ENCODE measurements at regions not wholly inside any gene's neighbourhood (a gene's known extent, or its start where the extent isn't known, plus 50 kb on each side); places are given as distances from the start of the nearest gene placed in this dataset.

- Histone ChIP-seq H3K79me2 (replicated peaks; ENCODE audit: insufficient read depth, low read length) (no peaks in the 10 kb centered on the region), H3K4me3 (ENCODE audit: low read length) (no peak overlapping the region), H2AFZ (ENCODE audit: low read depth, low read length) (no peak overlapping the region), H3K4me2 (ENCODE audit: low read length) (no peak overlapping the region), H3K27me3 (ENCODE audit: insufficient read depth, low read depth, low read length) (no peaks in the 10 kb centered on the region), H3K27ac (ENCODE audit: low read length) (no peak overlapping the region), H3K36me3 (ENCODE audit: insufficient read depth, low read length) (no peaks in the 10 kb centered on the region), H3K9me3 (ENCODE audit: low read length) (no peaks in the 10 kb centered on the region), H4K20me1 (ENCODE audit: insufficient read depth) (no peaks in the 10 kb centered on the region), H3K9ac (ENCODE audit: low read length) (no peak overlapping the region), H3K9me2 (ENCODE audit: insufficient read depth, low read length) (no peaks in the 10 kb centered on the region), H3F3A (ENCODE audit: insufficient read depth, low read length, poor library complexity, severe bottlenecking) (no peaks in the 10 kb centered on the region)
- TF ChIP-seq POLR2AphosphoS5 (IDR thresholded peaks at IDR 0.05), result no peak
- no peak for TF ChIP-seq EP300 (conservative IDR thresholded peaks at IDR 0.05; ENCODE audit: poor library complexity, severe bottlenecking)
- no peak for TF ChIP-seq EZH2 (IDR thresholded peaks at IDR 0.05; ENCODE audit: borderline replicate concordance, insufficient read depth, low read length, poor library complexity, severe bottlenecking)
- no peak for TF ChIP-seq RAD21 (conservative IDR thresholded peaks at IDR 0.05)
- TF ChIP-seq MXI1 (conservative IDR thresholded peaks at IDR 0.05; ENCODE audit: poor library complexity, severe bottlenecking), result no peak
- no peak for TF ChIP-seq CTCF (IDR thresholded peaks at IDR 0.05; ENCODE audit: poor library complexity, severe bottlenecking)
- TF ChIP-seq TAF1 (IDR thresholded peaks at IDR 0.05; ENCODE audit: low read depth), result no peak
- TF ChIP-seq, protein P1, sequence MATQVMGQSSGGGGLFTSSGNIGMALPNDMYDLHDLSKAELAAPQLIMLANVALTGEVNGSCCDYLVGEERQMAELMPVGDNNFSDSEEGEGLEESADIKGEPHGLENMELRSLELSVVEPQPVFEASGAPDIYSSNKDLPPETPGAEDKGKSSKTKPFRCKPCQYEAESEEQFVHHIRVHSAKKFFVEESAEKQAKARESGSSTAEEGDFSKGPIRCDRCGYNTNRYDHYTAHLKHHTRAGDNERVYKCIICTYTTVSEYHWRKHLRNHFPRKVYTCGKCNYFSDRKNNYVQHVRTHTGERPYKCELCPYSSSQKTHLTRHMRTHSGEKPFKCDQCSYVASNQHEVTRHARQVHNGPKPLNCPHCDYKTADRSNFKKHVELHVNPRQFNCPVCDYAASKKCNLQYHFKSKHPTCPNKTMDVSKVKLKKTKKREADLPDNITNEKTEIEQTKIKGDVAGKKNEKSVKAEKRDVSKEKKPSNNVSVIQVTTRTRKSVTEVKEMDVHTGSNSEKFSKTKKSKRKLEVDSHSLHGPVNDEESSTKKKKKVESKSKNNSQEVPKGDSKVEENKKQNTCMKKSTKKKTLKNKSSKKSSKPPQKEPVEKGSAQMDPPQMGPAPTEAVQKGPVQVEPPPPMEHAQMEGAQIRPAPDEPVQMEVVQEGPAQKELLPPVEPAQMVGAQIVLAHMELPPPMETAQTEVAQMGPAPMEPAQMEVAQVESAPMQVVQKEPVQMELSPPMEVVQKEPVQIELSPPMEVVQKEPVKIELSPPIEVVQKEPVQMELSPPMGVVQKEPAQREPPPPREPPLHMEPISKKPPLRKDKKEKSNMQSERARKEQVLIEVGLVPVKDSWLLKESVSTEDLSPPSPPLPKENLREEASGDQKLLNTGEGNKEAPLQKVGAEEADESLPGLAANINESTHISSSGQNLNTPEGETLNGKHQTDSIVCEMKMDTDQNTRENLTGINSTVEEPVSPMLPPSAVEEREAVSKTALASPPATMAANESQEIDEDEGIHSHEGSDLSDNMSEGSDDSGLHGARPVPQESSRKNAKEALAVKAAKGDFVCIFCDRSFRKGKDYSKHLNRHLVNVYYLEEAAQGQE (IDR thresholded peaks at IDR 0.05; ENCODE audit: borderline replicate concordance), result no peak
- TF ChIP-seq SMC3 (conservative IDR thresholded peaks at IDR 0.05; ENCODE audit: poor library complexity), result no peak
Measured at GRCh38 chr3:166489826-166490225, 652.6 kb upstream of the BCHE start.

DNA sequence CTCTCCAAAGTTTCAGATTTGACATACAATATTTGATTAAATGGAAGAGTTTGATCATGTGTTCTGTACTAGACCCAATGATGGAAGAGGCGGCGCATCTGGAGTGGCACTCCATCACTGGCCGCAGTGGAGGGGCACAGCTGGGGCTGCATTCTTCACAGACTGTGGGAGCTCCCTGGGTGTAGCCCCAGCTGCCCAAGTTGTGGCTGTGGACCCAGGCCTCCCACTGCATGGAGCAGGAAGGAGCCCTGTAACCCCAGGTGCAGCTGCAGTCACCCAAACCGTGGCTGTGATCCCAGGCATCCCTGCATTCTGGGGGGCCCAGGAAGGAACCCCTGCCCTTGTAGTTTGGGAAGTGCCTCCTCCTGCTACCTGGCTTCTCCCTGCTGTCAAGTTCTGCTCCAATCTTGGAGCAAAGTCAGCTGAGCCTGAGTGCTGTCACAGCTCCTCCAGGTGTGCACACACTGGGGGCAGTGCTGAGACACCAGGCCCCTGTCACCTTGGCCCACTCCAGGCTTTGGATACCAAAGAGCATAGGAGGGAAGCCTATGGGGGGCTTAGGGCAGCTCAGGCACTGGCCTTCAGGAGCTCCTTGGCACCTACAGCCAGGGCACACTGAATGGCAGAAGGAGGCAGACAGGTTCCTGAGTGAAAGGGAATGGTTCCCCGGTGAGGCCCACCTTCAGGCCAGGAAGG lies 651.9 kb upstream of the BCHE start:
- Histone ChIP-seq H3K9me2 (ENCODE audit: insufficient read depth, low read length) (no peaks in the 10 kb centered on the region), H3F3A (ENCODE audit: insufficient read depth, low read length, poor library complexity, severe bottlenecking) (no peaks in the 10 kb centered on the region), H3K9me3 (ENCODE audit: low read length) (no peaks in the 10 kb centered on the region), H3K4me2 (ENCODE audit: low read length) (no peak overlapping the region), H4K20me1 (ENCODE audit: insufficient read depth) (no peaks in the 10 kb centered on the region), H3K79me2 (replicated peaks; ENCODE audit: insufficient read depth, low read length) (no peaks in the 10 kb centered on the region), H3K36me3 (ENCODE audit: insufficient read depth, low read length) (no peaks in the 10 kb centered on the region), H3K4me3 (ENCODE audit: low read length) (no peak overlapping the region), H2AFZ (ENCODE audit: low read depth, low read length) (no peak overlapping the region), H3K27ac (ENCODE audit: low read length) (no peak overlapping the region), H3K9ac (ENCODE audit: low read length) (no peak overlapping the region), H3K27me3 (ENCODE audit: insufficient read depth, low read depth, low read length) (no peaks in the 10 kb centered on the region)
- TF ChIP-seq CTCF (IDR thresholded peaks at IDR 0.05; ENCODE audit: poor library complexity, severe bottlenecking) (no peak), EZH2 (IDR thresholded peaks at IDR 0.05; ENCODE audit: borderline replicate concordance, insufficient read depth, low read length, poor library complexity, severe bottlenecking) (no peak), SMC3 (conservative IDR thresholded peaks at IDR 0.05; ENCODE audit: poor library complexity) (no peak), TAF1 (IDR thresholded peaks at IDR 0.05; ENCODE audit: low read depth) (no peak), RAD21 (conservative IDR thresholded peaks at IDR 0.05) (no peak), MXI1 (conservative IDR thresholded peaks at IDR 0.05; ENCODE audit: poor library complexity, severe bottlenecking) (no peak), POLR2AphosphoS5 (IDR thresholded peaks at IDR 0.05) (no peak), EP300 (conservative IDR thresholded peaks at IDR 0.05; ENCODE audit: poor library complexity, severe bottlenecking) (no peak)
- TF ChIP-seq, protein P1 (IDR thresholded peaks at IDR 0.05; ENCODE audit: borderline replicate concordance), result no peak

Measured in neural cell (in vitro differentiated cells).